ENCODE measurements at regions not wholly inside any gene's neighbourhood (a gene's known extent, or its start where the extent isn't known, plus 50 kb on each side); places are given as distances from the start of the nearest gene placed in this dataset.

DNA sequence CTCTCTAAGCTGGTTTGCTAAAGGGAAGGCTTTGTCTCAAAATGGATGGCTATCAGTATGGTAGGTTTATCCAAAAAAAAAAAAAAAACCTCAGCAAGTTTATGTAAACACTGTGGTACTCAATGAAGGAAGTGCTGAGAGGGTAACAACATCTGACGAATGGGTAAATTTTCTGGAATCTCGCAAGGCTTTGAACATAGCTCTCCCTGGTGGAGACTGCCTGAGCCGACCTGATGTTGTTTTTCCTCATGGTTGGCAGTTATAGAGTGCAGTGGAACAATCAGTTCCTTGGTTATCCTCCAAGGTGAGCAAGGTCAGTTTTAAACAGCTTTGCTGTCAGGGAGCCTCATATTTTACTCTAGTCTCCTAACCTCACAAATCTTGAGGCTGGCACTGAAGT, 94.6 kb downstream of the ZPLD1 start:
- no peak overlapping the region for H3K4me3 ChIP-seq (ENCODE audit: low read length)
- no peak for DNase-seq (ENCODE audit: low read depth)
- TF ChIP-seq, protein P1, sequence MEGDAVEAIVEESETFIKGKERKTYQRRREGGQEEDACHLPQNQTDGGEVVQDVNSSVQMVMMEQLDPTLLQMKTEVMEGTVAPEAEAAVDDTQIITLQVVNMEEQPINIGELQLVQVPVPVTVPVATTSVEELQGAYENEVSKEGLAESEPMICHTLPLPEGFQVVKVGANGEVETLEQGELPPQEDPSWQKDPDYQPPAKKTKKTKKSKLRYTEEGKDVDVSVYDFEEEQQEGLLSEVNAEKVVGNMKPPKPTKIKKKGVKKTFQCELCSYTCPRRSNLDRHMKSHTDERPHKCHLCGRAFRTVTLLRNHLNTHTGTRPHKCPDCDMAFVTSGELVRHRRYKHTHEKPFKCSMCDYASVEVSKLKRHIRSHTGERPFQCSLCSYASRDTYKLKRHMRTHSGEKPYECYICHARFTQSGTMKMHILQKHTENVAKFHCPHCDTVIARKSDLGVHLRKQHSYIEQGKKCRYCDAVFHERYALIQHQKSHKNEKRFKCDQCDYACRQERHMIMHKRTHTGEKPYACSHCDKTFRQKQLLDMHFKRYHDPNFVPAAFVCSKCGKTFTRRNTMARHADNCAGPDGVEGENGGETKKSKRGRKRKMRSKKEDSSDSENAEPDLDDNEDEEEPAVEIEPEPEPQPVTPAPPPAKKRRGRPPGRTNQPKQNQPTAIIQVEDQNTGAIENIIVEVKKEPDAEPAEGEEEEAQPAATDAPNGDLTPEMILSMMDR (conservative IDR thresholded peaks at IDR 0.05; ENCODE audit: low read length), result peak; percentile 31

DNA sequence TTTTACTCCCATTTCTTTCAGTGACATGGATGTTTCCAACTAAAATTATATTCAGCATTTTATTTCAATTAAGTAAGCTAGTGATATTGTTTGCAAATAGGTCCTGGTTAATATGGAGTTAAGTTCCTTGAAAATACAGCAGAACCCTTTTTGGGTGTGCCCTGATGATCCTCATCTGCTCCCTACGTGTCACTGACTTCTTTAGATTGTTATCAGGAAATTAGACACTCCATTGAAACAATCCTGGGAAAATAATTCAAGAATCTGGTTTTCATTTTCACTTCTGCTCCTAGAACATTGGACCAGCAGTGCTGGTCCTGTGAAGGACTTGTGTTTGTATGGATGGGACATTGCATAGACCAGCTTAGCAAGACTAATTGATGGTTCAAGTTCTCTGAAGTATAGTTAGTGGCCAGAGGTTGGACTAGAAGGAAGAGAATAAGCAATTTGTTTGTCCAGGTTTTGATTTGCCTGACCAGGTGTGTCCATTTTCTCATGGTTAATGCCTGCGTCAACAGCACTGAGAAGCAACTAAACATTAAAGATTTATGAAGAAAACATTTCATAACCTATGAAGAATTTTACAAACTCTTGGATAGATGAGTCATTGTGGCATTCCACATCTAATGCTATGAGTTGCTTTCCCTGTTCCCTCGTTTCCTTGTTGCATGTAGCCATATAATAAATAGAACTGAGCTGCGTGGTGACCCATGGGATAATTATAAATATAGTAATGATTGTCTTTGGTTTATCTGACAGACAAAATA, 95.8 kb downstream of the ZPLD1 start:
- TF ChIP-seq, protein P1 (conservative IDR thresholded peaks at IDR 0.05; ENCODE audit: low read length), result no peak
- peak; percentile 6 for DNase-seq (ENCODE audit: low read depth)
- H3K4me3 ChIP-seq (ENCODE audit: low read length), result no peak overlapping the region

DNA sequence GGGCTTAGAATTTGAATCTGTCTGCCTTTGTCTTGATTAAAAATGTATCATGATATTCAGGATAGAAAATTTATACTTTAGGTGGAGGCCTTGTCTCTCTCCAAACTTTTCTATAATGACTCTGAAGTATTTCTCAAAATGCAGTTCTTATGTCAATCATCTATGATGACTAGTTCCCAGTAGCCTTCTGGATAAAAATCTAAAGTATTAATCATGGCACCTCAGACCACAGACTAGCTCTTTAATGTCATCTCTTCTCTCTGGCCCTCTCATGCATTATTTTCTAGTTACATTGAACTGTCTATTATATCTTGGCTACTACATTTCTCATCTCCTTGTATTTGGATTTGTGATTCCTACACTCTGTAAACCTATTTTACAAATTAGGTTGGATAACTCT, 96.9 kb downstream of the ZPLD1 start:
- no peak overlapping the region for H3K4me3 ChIP-seq (ENCODE audit: low read length)
- TF ChIP-seq, protein P1 (conservative IDR thresholded peaks at IDR 0.05; ENCODE audit: low read length), result no peak
- DNase-seq (ENCODE audit: low read depth), result no peak

GRCh38 chr3:102532901-102533300, 98.1 kb downstream of the ZPLD1 start:
- TF ChIP-seq, protein P1 (conservative IDR thresholded peaks at IDR 0.05; ENCODE audit: low read length), result no peak
- DNase-seq (ENCODE audit: low read depth), result peak; percentile 40
- no peak overlapping the region for H3K4me3 ChIP-seq (ENCODE audit: low read length)

DNA sequence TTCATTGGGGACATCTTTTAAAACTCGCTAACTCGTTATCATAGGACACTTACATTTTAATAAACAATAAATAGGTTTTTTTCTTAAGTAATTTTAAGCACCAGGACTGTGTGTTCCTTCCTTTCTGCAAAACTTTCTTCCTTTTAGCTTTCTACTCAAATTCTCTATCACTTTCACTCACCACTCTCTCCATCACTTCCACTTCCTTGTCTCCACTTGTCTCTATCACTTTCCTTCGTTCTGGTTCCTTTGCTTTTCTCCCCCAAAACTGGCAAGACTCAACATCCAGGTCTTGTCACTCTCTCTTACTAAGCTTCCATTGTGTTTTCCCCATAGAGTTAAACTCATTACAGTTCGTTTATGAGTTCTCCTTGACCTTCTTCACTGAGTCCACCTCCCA, 99.0 kb downstream of the ZPLD1 start:
- DNase-seq (ENCODE audit: low read depth), result no peak
- H3K4me3 ChIP-seq (ENCODE audit: low read length), result no peak overlapping the region
- TF ChIP-seq, protein P1 (conservative IDR thresholded peaks at IDR 0.05; ENCODE audit: low read length), result no peak

DNA sequence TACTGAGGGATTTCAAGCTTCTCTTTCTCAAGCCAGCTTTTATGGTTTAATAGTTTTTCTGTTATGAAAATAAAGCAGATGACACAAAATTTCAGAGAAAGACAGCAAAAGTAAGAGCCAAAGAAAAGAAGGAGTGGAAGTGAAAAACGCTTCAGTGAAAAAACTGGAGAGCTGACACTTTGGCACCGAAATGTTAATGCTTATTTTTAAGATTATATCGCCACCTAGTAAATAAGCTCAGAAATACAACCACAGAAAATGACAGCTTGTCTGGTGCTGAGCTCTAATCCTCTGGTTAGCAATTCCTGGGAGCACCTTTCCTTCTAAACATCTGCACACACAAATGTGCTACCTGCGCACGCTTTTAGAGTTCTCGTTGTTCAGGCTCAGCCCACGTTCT, 101.6 kb downstream of the ZPLD1 start:
- no peak overlapping the region for H3K4me3 ChIP-seq (ENCODE audit: low read length)
- peak; percentile 28 for DNase-seq (ENCODE audit: low read depth)
- TF ChIP-seq, protein P1 (conservative IDR thresholded peaks at IDR 0.05; ENCODE audit: low read length), result peak; percentile 55

GRCh38 chr3:102537123-102537522, 102.3 kb downstream of the ZPLD1 start:
- TF ChIP-seq, protein P1 (conservative IDR thresholded peaks at IDR 0.05; ENCODE audit: low read length), result no peak
- no peak overlapping the region for H3K4me3 ChIP-seq (ENCODE audit: low read length)
- DNase-seq (ENCODE audit: low read depth), result no peak
